HG03280 (cell line): ENCODE measurements at regions not wholly inside any gene's neighbourhood (a gene's known extent, or its start where the extent isn't known, plus 50 kb on each side); places are given as distances from the start of the nearest gene placed in this dataset.

Experiments used
- ATAC-seq: cut with Tn5 transposase; IDR thresholded peaks from one replicate; pipeline ENCODE4 v1.9.1; 2021; ENCODE audit warnings: mild to moderate bottlenecking, moderate library complexity; ENCODE audit not compliant: unreplicated experiment

- ATAC-seq: no peak
Observed at GRCh38 chr2:120878970-120879369, 143.3 kb downstream of the GLI2 start.

- no peak for ATAC-seq
Observed at GRCh38 chr2:120879431-120880295, 144.0 kb downstream of the GLI2 start.

GRCh38 chr2:120880381-120880780, 144.7 kb downstream of the GLI2 start:
- no peak for ATAC-seq

- ATAC-seq: no peak
Observed at GRCh38 chr2:120881981-120882788, 146.5 kb downstream of the GLI2 start.

DNA sequence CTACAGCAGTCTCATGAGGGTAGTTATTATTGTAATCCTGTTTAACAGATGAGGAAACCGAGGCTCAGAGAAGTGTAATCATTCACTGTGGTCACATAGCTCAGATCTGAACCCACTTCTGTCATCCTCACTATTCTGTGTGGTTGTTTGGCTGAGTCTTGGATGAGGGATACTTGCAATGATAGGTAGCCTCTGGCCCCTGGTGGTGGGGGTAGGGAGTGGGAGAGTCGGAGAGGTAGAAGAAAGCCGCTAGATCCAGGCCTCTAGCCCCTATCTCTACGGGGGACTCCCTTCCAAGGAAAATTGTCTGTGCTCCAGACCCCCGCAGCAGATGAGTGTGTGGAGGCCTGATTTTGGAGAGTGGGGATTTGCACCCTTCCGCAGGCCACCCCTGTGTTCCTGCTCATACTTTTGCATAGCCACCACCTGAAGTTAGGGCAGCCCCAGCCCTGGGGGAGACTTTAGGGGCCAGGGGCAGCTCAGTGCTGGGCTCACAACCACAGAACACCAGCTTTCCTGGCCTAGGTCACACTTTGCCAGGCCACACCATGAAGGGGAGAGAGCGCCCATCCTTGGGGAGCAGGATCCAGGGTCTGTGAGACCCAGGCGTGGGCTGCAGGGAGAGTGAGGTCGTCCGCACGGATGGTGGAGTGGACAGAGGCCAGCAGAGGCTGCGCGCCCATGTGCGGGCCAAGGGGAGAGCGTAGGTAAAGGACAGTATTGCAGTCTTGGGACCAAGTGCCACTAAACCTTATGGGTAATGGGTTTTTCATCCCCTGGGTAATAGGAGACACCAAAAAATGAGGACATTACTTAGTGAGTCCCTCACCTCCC, 148.2 kb downstream of the GLI2 start:
- ATAC-seq: no peak

- ATAC-seq: no peak
Observed at GRCh38 chr2:120884472-120885290, 149.0 kb downstream of the GLI2 start.

DNA sequence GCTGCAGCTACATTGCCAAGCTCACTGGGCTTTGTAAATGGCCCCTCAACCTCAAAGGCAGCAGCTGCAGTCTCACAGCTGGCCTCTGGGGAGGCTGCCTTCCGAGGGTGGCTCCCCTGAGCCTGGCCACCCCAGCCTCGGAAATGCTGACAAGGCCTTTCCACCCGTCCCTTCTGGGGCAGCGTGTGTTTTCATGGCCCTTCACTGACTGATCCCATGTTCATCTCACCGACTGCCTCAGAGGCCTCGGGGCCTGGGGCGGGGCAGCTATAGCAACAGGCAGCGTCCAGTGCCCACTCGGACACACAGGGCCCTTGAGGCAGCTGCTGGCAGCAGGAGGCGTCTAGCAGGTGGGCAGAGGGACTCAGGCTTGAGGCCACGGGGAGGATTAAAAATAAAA, 149.7 kb downstream of the GLI2 start:
- ATAC-seq: no peak

GRCh38 chr2:120885749-120886148, 150.1 kb downstream of the GLI2 start:
- no peak for ATAC-seq

GRCh38 chr2:120886534-120887319, 151.1 kb downstream of the GLI2 start:
- no peak for ATAC-seq

DNA sequence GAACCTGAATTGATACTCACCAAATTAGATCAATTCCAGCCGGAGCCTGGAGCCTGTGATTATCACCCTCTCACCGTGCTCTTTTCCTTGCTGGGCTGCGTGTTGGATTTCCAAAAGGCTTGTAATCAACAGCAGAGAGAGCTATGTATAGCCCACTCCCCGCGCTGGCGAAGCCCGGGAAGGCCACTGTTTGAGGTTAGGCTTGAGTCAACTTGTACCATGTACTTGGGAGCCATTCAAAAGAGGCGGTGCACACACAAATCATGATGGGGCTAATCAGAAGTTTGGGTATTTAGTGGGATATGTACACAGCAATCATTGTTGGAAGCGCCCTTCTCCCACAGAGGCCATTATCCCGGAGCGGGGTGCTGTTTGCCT, 151.6 kb downstream of the GLI2 start:
- no peak for ATAC-seq

GRCh38 chr2:120887741-120888231, 152.1 kb downstream of the GLI2 start:
- ATAC-seq: no peak

DNA sequence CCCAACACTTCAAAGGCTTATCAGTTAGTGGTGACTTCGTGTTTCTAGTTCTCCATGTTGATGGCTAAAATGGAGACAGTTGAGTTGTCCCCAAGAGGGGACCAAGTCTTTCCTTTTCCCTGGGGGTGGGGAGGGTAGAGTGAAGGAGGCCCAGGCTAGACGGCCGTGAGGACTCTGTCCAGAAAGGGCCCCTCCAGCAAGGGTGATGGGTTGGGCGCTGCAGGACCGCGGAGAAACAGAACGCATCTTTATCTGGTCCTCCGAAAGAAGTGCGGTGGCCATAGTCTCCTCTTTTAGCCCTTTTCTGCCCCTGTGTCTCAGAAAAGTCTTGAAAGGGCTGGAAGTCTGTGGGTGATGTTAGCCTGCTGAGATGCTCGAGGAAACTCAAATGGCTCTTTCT, 153.2 kb downstream of the GLI2 start:
- ATAC-seq: no peak

GRCh38 chr2:120889936-120890335, 154.3 kb downstream of the GLI2 start:
- ATAC-seq: no peak

DNA sequence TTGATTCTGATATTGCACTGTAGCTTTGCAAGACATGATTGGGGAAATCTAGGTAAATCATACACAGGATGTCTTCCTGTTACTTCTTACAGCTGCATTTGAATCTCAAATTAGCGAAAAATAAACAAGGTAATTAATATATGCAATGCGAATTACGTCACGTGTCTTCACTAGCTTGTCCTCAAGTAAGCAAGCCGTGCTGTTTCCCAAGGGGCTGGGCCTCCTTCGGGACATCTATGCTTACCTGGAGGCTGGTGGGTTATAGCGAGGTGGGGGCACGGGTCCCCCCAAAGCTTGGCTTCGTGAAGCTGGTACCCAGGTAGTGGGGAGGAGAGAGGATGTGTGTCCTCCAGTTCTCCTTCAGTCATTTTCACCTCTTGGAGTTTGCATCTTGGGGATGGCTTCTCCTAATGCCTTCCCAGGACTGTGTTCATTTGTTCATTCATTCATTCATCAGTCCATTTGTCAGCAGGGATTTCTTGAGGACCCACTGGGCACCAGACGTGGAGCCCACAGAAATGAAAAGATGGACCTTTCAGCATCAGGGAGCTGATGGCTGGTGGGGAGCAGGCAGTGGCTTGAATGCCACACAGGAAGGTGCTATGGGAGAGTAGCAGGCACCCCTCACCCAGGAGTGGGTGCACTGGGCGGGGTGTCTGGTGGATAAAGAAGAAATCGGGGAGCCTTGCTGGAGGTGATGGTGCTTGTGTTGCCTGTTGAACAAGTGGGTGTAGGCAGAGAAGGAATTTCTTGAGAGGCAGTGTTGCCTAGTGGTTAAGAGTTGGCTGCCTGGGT, 155.1 kb downstream of the GLI2 start:
- ATAC-seq: no peak

GRCh38 chr2:120892271-120892966, 156.8 kb downstream of the GLI2 start:
- ATAC-seq: no peak

DNA sequence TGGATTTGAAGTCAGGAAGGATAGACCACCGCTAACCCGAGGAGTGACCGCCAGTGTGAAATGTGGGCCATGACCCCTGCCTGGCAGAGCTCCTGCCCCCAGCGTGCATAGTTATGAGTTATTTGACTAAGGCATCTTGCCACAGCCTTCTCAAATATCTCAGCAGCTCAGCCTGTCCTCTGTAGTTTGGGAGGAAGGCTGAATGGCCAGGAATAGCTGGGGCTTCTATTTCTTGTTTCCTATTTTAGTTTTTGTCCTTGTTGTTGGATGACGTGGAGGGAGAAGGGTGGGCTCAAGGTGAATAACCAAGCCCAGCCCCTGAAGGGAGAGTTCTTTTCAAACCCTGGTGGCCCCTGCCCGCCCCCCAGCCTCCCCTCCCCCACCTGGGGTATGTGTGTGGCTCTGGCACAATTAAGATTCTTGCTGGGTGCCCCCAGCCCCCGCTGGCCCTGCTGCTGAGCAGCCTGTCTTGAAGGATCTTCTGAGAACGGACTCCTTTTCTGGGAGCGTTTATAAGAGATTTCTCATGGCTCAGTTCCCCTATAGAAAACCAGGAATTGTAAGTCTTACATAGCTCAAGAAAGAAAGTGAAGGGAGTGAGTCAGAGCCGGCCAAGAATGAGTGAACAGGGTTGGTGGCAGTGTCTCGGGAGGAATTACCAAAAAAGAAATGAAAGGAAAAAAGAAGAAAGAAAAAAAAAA, 157.4 kb downstream of the GLI2 start:
- no peak for ATAC-seq

GRCh38 chr2:120893811-120894584, 158.3 kb downstream of the GLI2 start:
- ATAC-seq: no peak
